Activated CD4-positive, alpha-beta T cell treated with anti-CD3 and anti-CD28 coated beads for 36 hours (primary cell): ENCODE measurements at regions not wholly inside any gene's neighbourhood (a gene's known extent, or its start where the extent isn't known, plus 50 kb on each side); places are given as distances from the start of the nearest gene placed in this dataset.
"Not testable (repeated sequence)": the region's sequence is repeated elsewhere in the genome, so short reads cannot be mapped to it uniquely, and the experiment has no call there.

Source experiments
- ATAC-seq: fragments of 200-7000 bp; cut with Tn5 transposase; one replicate; pipeline ENCODE4 v1.10.0; 2021; ENCODE audit warnings: mild to moderate bottlenecking, moderate library complexity
- CTCF ChIA-PET: fragments of 350-600 bp; sonication (Branson Sonifier 250); formaldehyde crosslinking; loops from one replicate; lab custom pipeline; 2021; ENCODE audit warnings: antibody characterized with exemption; lab: Charles Lee
- POLR2A ChIA-PET: fragments of 350-600 bp; sonication (Branson Sonifier 250); formaldehyde crosslinking; loops from one replicate; lab custom pipeline; 2021; ENCODE audit warnings: antibody characterized with exemption, inconsistent platforms; lab: Charles Lee
- DNase-seq: peaks from one replicate; pipeline ENCODE4 v3.0.0-alpha.2; 2020
- H3K27ac Mint-ChIP-seq: one replicate; pipeline ENCODE4 v1.8.0; 2021; ENCODE audit warnings: mixed read lengths
- H3K27me3 Mint-ChIP-seq: one replicate; pipeline ENCODE4 v1.8.0; 2021; ENCODE audit warnings: mixed read lengths
- H3K36me3 Mint-ChIP-seq: one replicate; pipeline ENCODE4 v1.8.0; 2021; ENCODE audit warnings: low read depth, mixed read lengths
- H3K4me1 Mint-ChIP-seq: one replicate; pipeline ENCODE4 v1.8.0; 2021; ENCODE audit warnings: mixed read lengths
- H3K4me3 Mint-ChIP-seq: one replicate; pipeline ENCODE4 v1.8.0; 2021; ENCODE audit warnings: mild to moderate bottlenecking, moderate library complexity, mixed read lengths
- H3K9me3 Mint-ChIP-seq: one replicate; pipeline ENCODE4 v1.8.0; 2021; ENCODE audit warnings: low read depth, mixed read lengths
- intact Hi-C, 2 experiments: fragments of 100-400 bp; cut with DNase I in 1 of 2; cut with micrococcal nuclease in 1 of 2; formaldehyde crosslinking; loops; one replicate each; pipeline versions ENCODE4 v1.14.2 to v1.15.1; 2022 to 2024; cut with DNase I, micrococcal nuclease

GRCh38 chr13:80883545-80883944, 542.6 kb upstream of the SPRY2 start:
- intact Hi-C loops: no loop called here
- Mint-ChIP-seq H3K36me3 (no peaks in the 10 kb centered on the region), H3K4me1 (no peaks in the 10 kb centered on the region), H3K27ac (no peak overlapping the region), H3K27me3 (no peaks in the 10 kb centered on the region), H3K4me3 (no peak overlapping the region), H3K9me3 (no peaks in the 10 kb centered on the region)
- CTCF ChIA-PET: no interaction called here
- POLR2A ChIA-PET: no interaction called here
- DNase-seq: no peak
- ATAC-seq: no peak

GRCh38 chr13:80881942-80882445, 541.1 kb upstream of the SPRY2 start:
- no peak for ATAC-seq
- H3K9me3 Mint-ChIP-seq: no peaks in the 10 kb centered on the region

GRCh38 chr13:80881495-80881894, 540.6 kb upstream of the SPRY2 start:
- ChIA-PET POLR2A (no interaction called here), CTCF (no interaction called here)
- no peaks in the 10 kb centered on the region for H3K36me3 Mint-ChIP-seq
- no peaks in the 10 kb centered on the region for H3K9me3 Mint-ChIP-seq
- H3K27me3 Mint-ChIP-seq: no peaks in the 10 kb centered on the region
- DNase-seq (no peak), ATAC-seq (no peak)
- intact Hi-C loops: no loop called here
- no peak overlapping the region for H3K27ac Mint-ChIP-seq
- H3K4me1 Mint-ChIP-seq: no peaks in the 10 kb centered on the region
- no peak overlapping the region for H3K4me3 Mint-ChIP-seq

More at GRCh38 chr13:80881942-80882445, 541.1 kb upstream of the SPRY2 start:
- Mint-ChIP-seq H3K36me3 (no peaks in the 10 kb centered on the region), H3K27me3 (no peaks in the 10 kb centered on the region), H3K27ac (no peak overlapping the region), H3K4me3 (no peak overlapping the region), H3K4me1 (no peaks in the 10 kb centered on the region)
- POLR2A ChIA-PET: no interaction called here
- CTCF ChIA-PET: no interaction called here
- no peak for DNase-seq
- intact Hi-C loops: no loop called here

GRCh38 chr13:80881034-80881433, 540.1 kb upstream of the SPRY2 start:
- H3K36me3 Mint-ChIP-seq: no peaks in the 10 kb centered on the region
- no peaks in the 10 kb centered on the region for H3K4me1 Mint-ChIP-seq
- no peaks in the 10 kb centered on the region for H3K9me3 Mint-ChIP-seq
- no peak for ATAC-seq
- CTCF ChIA-PET: no interaction called here
- DNase-seq: no peak
- intact Hi-C loops: no loop called here
- no peak overlapping the region for H3K27ac Mint-ChIP-seq
- no peaks in the 10 kb centered on the region for H3K27me3 Mint-ChIP-seq
- no peak overlapping the region for H3K4me3 Mint-ChIP-seq
- POLR2A ChIA-PET: no interaction called here

- H3K27me3 Mint-ChIP-seq: no peaks in the 10 kb centered on the region
- no peaks in the 10 kb centered on the region for H3K36me3 Mint-ChIP-seq
- no peak overlapping the region for H3K4me3 Mint-ChIP-seq
- ChIA-PET POLR2A (no interaction called here), CTCF (no interaction called here)
- no peak overlapping the region for H3K27ac Mint-ChIP-seq
- no peak for DNase-seq
- no peaks in the 10 kb centered on the region for H3K4me1 Mint-ChIP-seq
- intact Hi-C loops: no loop called here
- ATAC-seq: no peak
- H3K9me3 Mint-ChIP-seq: no peaks in the 10 kb centered on the region
Observed at GRCh38 chr13:80877944-80878241, 537.0 kb upstream of the SPRY2 start.

- intact Hi-C loops: no loop called here
- ATAC-seq (no peak), DNase-seq (no peak)
- H3K27ac Mint-ChIP-seq: no peak overlapping the region
- H3K4me1 Mint-ChIP-seq: no peaks in the 10 kb centered on the region
- no peaks in the 10 kb centered on the region for H3K36me3 Mint-ChIP-seq
- POLR2A ChIA-PET: no interaction called here
- no peaks in the 10 kb centered on the region for H3K9me3 Mint-ChIP-seq
- no peaks in the 10 kb centered on the region for H3K27me3 Mint-ChIP-seq
- CTCF ChIA-PET: no interaction called here
- no peak overlapping the region for H3K4me3 Mint-ChIP-seq
Observed at GRCh38 chr13:80877209-80877943, 536.5 kb upstream of the SPRY2 start.

- Mint-ChIP-seq H3K4me3 (no peak overlapping the region), H3K4me1 (no peaks in the 10 kb centered on the region), H3K27ac (no peak overlapping the region), H3K27me3 (no peaks in the 10 kb centered on the region), H3K36me3 (no peaks in the 10 kb centered on the region), H3K9me3 (no peaks in the 10 kb centered on the region)
- ATAC-seq (peak; percentile 70), DNase-seq (peak; percentile 34)
- CTCF ChIA-PET: interaction anchor here (0.9 kb wide), 1 partner anchor 105 kb away, joined by 3 read pairs; no protein-coding TSS in a partner anchor
- intact Hi-C loops: no loop called here
- POLR2A ChIA-PET: no interaction called here
Observed at GRCh38 chr13:80873589-80873988, 532.7 kb upstream of the SPRY2 start.

GRCh38 chr13:80871971-80872370, 531.0 kb upstream of the SPRY2 start:
- H3K9me3 Mint-ChIP-seq, H3K4me1 Mint-ChIP-seq: not testable (repeated sequence)
- CTCF ChIA-PET: interaction anchor here (0.5 kb wide), 1 partner anchor 961 kb away, joined by 3 read pairs; no protein-coding TSS in a partner anchor

GRCh38 chr13:80871481-80871880, 530.6 kb upstream of the SPRY2 start:
- H3K27ac Mint-ChIP-seq: no peak overlapping the region
- no peaks in the 10 kb centered on the region for H3K36me3 Mint-ChIP-seq
- no peaks in the 10 kb centered on the region for H3K4me1 Mint-ChIP-seq
- no peaks in the 10 kb centered on the region for H3K27me3 Mint-ChIP-seq
- H3K9me3 Mint-ChIP-seq: no peaks in the 10 kb centered on the region
- ChIA-PET CTCF (interaction anchor here (0.6 kb wide), 1 partner anchor 61 kb away, joined by 3 read pairs; no protein-coding TSS in a partner anchor), POLR2A (no interaction called here)
- ATAC-seq (no peak), DNase-seq (no peak)
- intact Hi-C loops: no loop called here
- H3K4me3 Mint-ChIP-seq: no peak overlapping the region

More at GRCh38 chr13:80871971-80872370, 531.0 kb upstream of the SPRY2 start:
- POLR2A ChIA-PET, intact Hi-C loops, H3K27me3 Mint-ChIP-seq, H3K36me3 Mint-ChIP-seq, ATAC-seq, H3K4me3 Mint-ChIP-seq, DNase-seq, H3K27ac Mint-ChIP-seq: not testable (repeated sequence)

GRCh38 chr13:80870186-80870585, 529.3 kb upstream of the SPRY2 start:
- intact Hi-C loops: no loop called here
- no peaks in the 10 kb centered on the region for H3K4me1 Mint-ChIP-seq
- CTCF ChIA-PET: no interaction called here
- POLR2A ChIA-PET: no interaction called here
- DNase-seq (no peak), ATAC-seq (no peak)
- no peak overlapping the region for H3K27ac Mint-ChIP-seq
- no peaks in the 10 kb centered on the region for H3K36me3 Mint-ChIP-seq
- H3K27me3 Mint-ChIP-seq: no peaks in the 10 kb centered on the region
- H3K4me3 Mint-ChIP-seq: no peak overlapping the region
- no peaks in the 10 kb centered on the region for H3K9me3 Mint-ChIP-seq

- DNase-seq (no peak), ATAC-seq (no peak)
- POLR2A ChIA-PET: no interaction called here
- intact Hi-C loops: no loop called here
- Mint-ChIP-seq H3K9me3 (peaks cover 2% of the 10 kb centered on the region), H3K4me1 (no peaks in the 10 kb centered on the region), H3K27me3 (no peaks in the 10 kb centered on the region), H3K4me3 (no peak overlapping the region), H3K27ac (no peak overlapping the region), H3K36me3 (no peaks in the 10 kb centered on the region)
- CTCF ChIA-PET: no interaction called here
Observed at GRCh38 chr13:80866921-80867320, 526.0 kb upstream of the SPRY2 start.

GRCh38 chr13:80865329-80865728, 524.4 kb upstream of the SPRY2 start:
- no peaks in the 10 kb centered on the region for H3K27me3 Mint-ChIP-seq
- no peak for DNase-seq
- peaks cover 2% of the 10 kb centered on the region for H3K9me3 Mint-ChIP-seq
- no peak overlapping the region for H3K4me3 Mint-ChIP-seq
- ChIA-PET CTCF (interaction anchor here (0.7 kb wide), 1 partner anchor 506 kb away, joined by 3 read pairs; no protein-coding TSS in a partner anchor), POLR2A (no interaction called here)
- H3K27ac Mint-ChIP-seq: no peak overlapping the region
- no peak for ATAC-seq
- intact Hi-C loops: no loop called here
- H3K4me1 Mint-ChIP-seq: no peaks in the 10 kb centered on the region
- no peaks in the 10 kb centered on the region for H3K36me3 Mint-ChIP-seq
